HL-60 (cell line): ENCODE measurements at regions not wholly inside any gene's neighbourhood (a gene's known extent, or its start where the extent isn't known, plus 50 kb on each side); places are given as distances from the start of the nearest gene placed in this dataset.

Experiments used
- DNase-seq, 2 experiments: peaks; one replicate each; pipeline ENCODE4 v3.0.0-alpha.2; 2010 to 2020; ENCODE audit warnings: low read depth in 1 of 2, low spot score in 1 of 2
- H3K27ac ChIP-seq: fragments of 250-450 bp; sonication (Bioruptor Pico); replicated peaks from 2 replicates; pipeline ENCODE4 v1.5.1; 2020; ENCODE audit warnings: mild to moderate bottlenecking, moderate library complexity
- H3K27me3 ChIP-seq: fragments of 250-450 bp; sonication (Bioruptor Pico); 2 replicates; pipeline ENCODE4 v1.5.1; 2021; ENCODE audit warnings: mild to moderate bottlenecking, moderate library complexity; ENCODE audit not compliant: insufficient read depth, poor library complexity, severe bottlenecking
- H3K4me3 ChIP-seq: replicated peaks from 2 replicates; pipeline ENCODE4 v1.5.1; 2011; ENCODE audit warnings: mild to moderate bottlenecking, control low read depth, low read length; ENCODE audit not compliant: insufficient read depth
- GABPA ChIP-seq: IDR thresholded peaks from 2 replicates; pipeline ENCODE4 v1.6.1; 2012; ENCODE audit warnings: low read depth
- POLR2AphosphoS5 ChIP-seq: IDR thresholded peaks from 2 replicates; pipeline ENCODE4 v1.6.1; 2012; ENCODE audit warnings: low read depth
- SPI1 ChIP-seq: IDR thresholded peaks from 2 replicates; pipeline ENCODE4 v1.6.1; 2012; ENCODE audit warnings: low read depth, mild to moderate bottlenecking, borderline replicate concordance
- TF ChIP-seq, protein P1 (sequence below): IDR thresholded peaks from 2 replicates; pipeline ENCODE4 v1.6.1; 2012; ENCODE audit warnings: low read depth; ENCODE audit not compliant: insufficient replicate concordance
- TF ChIP-seq, protein P2 (sequence below): IDR thresholded peaks from one replicate; pipeline ENCODE4 v1.5.1; 2011; ENCODE audit warnings: low read length, control low read depth, inconsistent platforms; ENCODE audit not compliant: insufficient read depth

DNA sequence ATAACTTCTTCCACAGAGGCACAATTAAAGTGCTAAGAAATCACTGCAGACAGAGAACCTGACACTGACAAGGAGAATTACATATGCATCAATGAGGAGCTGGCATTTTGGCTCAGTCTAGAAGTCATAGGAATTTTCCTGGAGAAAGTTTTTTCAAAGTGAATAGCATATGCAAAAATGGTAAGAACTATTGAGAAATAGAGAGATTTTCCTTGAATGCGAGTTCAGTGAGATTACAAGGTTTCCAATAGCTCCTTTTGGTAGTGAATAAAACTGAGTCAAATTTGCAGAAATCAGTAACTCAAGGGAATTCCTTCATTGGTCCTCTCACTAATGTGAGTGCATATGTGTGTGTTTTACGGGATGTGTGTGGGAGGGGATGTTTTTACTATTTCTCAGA, 557.5 kb downstream of the PPARGC1A start:
- Histone ChIP-seq H3K27ac (no peak overlapping the region), H3K4me3 (no peak overlapping the region), H3K27me3 (no peaks in the 10 kb centered on the region)
- no peak for DNase-seq
- TF ChIP-seq POLR2AphosphoS5 (no peak), GABPA (no peak), SPI1 (no peak)
- TF ChIP-seq, protein P1, sequence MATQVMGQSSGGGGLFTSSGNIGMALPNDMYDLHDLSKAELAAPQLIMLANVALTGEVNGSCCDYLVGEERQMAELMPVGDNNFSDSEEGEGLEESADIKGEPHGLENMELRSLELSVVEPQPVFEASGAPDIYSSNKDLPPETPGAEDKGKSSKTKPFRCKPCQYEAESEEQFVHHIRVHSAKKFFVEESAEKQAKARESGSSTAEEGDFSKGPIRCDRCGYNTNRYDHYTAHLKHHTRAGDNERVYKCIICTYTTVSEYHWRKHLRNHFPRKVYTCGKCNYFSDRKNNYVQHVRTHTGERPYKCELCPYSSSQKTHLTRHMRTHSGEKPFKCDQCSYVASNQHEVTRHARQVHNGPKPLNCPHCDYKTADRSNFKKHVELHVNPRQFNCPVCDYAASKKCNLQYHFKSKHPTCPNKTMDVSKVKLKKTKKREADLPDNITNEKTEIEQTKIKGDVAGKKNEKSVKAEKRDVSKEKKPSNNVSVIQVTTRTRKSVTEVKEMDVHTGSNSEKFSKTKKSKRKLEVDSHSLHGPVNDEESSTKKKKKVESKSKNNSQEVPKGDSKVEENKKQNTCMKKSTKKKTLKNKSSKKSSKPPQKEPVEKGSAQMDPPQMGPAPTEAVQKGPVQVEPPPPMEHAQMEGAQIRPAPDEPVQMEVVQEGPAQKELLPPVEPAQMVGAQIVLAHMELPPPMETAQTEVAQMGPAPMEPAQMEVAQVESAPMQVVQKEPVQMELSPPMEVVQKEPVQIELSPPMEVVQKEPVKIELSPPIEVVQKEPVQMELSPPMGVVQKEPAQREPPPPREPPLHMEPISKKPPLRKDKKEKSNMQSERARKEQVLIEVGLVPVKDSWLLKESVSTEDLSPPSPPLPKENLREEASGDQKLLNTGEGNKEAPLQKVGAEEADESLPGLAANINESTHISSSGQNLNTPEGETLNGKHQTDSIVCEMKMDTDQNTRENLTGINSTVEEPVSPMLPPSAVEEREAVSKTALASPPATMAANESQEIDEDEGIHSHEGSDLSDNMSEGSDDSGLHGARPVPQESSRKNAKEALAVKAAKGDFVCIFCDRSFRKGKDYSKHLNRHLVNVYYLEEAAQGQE: no peak
- TF ChIP-seq, protein P2, sequence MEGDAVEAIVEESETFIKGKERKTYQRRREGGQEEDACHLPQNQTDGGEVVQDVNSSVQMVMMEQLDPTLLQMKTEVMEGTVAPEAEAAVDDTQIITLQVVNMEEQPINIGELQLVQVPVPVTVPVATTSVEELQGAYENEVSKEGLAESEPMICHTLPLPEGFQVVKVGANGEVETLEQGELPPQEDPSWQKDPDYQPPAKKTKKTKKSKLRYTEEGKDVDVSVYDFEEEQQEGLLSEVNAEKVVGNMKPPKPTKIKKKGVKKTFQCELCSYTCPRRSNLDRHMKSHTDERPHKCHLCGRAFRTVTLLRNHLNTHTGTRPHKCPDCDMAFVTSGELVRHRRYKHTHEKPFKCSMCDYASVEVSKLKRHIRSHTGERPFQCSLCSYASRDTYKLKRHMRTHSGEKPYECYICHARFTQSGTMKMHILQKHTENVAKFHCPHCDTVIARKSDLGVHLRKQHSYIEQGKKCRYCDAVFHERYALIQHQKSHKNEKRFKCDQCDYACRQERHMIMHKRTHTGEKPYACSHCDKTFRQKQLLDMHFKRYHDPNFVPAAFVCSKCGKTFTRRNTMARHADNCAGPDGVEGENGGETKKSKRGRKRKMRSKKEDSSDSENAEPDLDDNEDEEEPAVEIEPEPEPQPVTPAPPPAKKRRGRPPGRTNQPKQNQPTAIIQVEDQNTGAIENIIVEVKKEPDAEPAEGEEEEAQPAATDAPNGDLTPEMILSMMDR: no peak

DNA sequence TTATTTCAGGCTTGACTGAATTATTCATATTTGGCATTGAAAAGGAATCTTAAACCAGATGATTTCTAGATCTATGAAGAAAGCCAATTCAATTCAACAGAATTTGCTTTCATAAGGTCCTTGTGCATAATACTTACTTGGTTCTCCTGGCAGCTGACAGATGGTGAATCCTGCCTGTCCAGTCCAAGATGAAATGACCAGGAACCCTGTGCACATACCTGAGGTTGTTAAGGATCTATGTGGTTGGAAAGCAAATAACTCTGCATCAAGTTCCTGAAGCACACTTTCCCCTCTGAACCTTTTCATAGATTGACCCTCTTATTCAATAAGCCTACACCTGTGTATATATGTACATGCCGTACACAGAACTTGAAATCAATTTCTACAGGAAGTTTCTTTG, 562.7 kb downstream of the PPARGC1A start:
- Histone ChIP-seq H3K4me3 (no peak overlapping the region), H3K27ac (no peak overlapping the region), H3K27me3 (no peaks in the 10 kb centered on the region)
- no peak for DNase-seq
- TF ChIP-seq, protein P2: no peak
- no peak for TF ChIP-seq POLR2AphosphoS5
- no peak for TF ChIP-seq SPI1
- TF ChIP-seq, protein P1: no peak
- no peak for TF ChIP-seq GABPA

DNA sequence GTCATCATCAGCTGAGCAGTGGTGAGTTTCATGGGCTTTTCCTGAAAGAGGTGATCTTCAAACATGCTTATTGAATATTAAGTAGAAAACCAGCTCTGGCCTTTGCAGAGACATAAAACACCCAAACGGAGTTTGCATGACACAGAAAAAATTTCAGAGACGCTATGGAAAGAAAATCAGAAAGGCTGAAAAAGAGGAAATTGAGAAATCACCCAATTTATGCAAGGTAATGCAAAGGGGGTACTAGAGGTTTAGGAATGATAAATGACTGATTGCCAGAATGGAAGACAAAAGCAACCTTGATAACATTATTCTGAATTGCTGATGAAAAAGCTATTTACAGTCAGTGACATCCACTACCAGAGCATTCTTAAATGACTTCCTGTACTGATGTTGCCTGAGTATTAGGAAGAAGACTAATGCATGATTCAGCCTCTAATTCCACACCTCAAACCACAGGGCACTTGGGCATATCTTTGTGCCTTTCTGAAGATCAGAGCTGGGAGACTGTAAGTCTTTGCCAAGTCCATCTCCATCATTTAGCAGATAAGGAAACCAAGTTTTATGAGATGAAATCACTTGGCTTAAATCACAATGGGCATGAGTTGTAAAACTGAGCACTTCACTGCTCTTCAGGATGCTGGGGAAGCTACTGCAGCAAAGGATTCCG, 565.7 kb downstream of the PPARGC1A start:
- no peaks in the 10 kb centered on the region for H3K27me3 ChIP-seq
- TF ChIP-seq, protein P2: no peak
- TF ChIP-seq SPI1 (peak; percentile 13; the same call in 1 of the 2 replicates), POLR2AphosphoS5 (no peak), GABPA (no peak)
- TF ChIP-seq, protein P1: no peak
- H3K27ac ChIP-seq: peak overlapping the region; percentile 36; the same call in 1 of the 2 replicates
- peak in 1 of 2 experiments; percentile 31 for DNase-seq
- H3K4me3 ChIP-seq: no peak overlapping the region
